Muscle of leg (tissue), 3 donors: ENCODE measurements at regions not wholly inside any gene's neighbourhood (a gene's known extent, or its start where the extent isn't known, plus 50 kb on each side); places are given as distances from the start of the nearest gene placed in this dataset.
A peak's percentile ranks its signal among the peaks of the same experiment; 100 is the strongest.
"Not testable (repeated sequence)": the region's sequence is repeated elsewhere in the genome, so short reads cannot be mapped to it uniquely, and the experiment has no call there.

Experiments used
- DNase-seq: peaks from one replicate; pipeline ENCODE4 v3.0.0; 2013
- H3K27ac ChIP-seq: one replicate; pipeline ENCODE4 v1.5.1; 2013; ENCODE audit warnings: mild to moderate bottlenecking, low read length, control low read depth
- H3K27me3 ChIP-seq: one replicate; pipeline ENCODE4 v1.6.1; 2013; ENCODE audit warnings: low read length; ENCODE audit not compliant: control insufficient read depth, insufficient read depth
- H3K36me3 ChIP-seq: one replicate; pipeline ENCODE4 v1.6.1; 2013; ENCODE audit warnings: low read length; ENCODE audit not compliant: control insufficient read depth, insufficient read depth
- H3K4me1 ChIP-seq: one replicate; pipeline ENCODE4 v1.6.1; 2013; ENCODE audit warnings: low read length; ENCODE audit not compliant: control insufficient read depth, insufficient read depth
- H3K4me3 ChIP-seq: one replicate; pipeline ENCODE4 v1.5.1; 2013; ENCODE audit warnings: low read length, control low read depth
- H3K9me3 ChIP-seq: replicated peaks from 2 replicates; pipeline ENCODE4 v1.6.1; 2013; ENCODE audit warnings: low read depth, low read length; ENCODE audit not compliant: control insufficient read depth
- WGBS: methylation state at CpG from one replicate; pipeline ENCODE4 v1.1.5; 2013; ENCODE audit warnings: missing lambda C conversion rate; ENCODE audit not compliant: insufficient coverage; 5-methylcytosine and 5-hydroxymethylcytosine counted together

DNA sequence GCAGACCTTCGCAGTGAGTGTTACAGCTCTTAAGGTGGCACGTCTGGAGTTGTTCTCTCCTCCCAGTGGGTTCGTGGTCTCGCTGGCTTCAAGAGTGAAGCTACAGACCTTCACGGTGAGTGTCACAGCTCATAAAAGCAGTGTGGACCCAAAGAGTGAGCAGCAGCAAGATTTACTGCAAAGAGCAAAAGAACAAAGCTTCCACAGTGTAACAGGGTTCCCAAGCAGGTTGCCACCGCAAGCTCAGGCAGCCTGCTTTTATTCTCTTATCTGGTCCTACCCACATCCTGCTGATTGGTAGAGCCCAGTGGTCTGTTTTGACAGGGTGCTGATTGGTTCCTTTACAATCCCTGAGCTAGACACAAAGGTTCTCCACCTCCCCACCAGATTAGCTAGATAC lies 886.1 kb downstream of the KCNT2 start:
- not testable (repeated sequence) for H3K27ac ChIP-seq, H3K4me1 ChIP-seq, H3K36me3 ChIP-seq, DNase-seq, H3K27me3 ChIP-seq, H3K9me3 ChIP-seq, H3K4me3 ChIP-seq
- WGBS = 77% methylated on average over 5 of the region's 6 CpGs

DNA sequence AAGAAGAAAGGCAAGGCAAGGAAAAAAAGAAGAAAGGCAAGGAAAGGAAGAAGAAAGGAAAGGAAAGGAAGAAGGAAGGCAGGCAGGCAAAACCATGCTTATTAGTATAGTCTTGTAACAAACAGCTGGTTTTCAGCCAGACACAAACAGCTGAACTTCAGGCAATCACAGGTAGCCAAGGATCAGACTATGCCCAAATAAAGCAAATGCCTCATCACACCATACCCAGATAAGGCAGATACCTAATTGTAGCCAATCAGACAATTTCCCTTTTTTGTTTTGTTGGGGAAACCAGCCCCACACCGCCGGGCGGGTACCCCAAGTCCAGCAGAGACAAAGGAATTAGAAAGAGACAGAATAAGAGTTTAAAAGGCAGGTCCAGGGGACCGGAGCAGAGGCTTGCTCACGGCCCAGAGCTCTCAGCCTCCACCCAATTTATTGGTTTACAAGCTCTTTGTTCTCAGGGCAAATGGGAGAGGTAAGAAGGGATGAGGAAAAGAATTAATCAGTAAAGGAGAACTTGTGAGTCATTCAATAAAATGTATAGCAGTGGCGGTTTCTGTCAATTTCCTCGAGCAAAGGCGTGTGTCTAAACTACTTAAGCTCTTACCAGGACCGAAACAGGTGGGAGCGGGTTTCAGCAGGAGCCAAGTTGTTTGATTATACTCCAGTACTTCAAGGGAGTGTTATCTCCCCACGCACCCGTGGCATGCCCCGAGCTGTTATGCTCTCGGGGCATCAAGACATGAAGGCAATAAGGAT lies 886.8 kb downstream of the KCNT2 start:
- H3K27me3 ChIP-seq = no peaks in the 10 kb centered on the region
- H3K4me1 ChIP-seq = no peaks in the 10 kb centered on the region
- no peaks in the 10 kb centered on the region for H3K9me3 ChIP-seq
- no peaks in the 10 kb centered on the region for H3K36me3 ChIP-seq
- no peak for DNase-seq
- H3K27ac ChIP-seq = no peak overlapping the region
- H3K4me3 ChIP-seq = no peak overlapping the region
- WGBS = 95% methylated on average over 10 of the region's 14 CpGs

DNA sequence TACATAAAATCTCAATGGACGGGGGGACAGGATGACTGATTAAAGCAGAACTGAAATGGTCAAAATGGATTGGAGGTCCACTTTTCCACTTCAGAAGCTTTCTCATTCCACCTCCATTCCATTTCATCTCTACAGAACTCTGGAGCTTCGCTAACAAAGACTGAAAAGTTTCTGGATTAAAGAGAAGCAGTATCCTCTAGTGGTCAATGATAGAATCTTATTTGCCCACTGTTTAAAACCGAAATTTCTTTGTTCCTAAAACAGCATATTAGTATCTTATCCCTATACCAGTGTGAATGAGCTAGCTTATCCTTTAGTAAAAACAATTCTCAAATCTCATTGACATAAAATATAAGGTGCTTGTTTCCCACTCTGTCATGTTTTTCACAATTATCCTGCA lies 890.6 kb downstream of the KCNT2 start:
- Histone ChIP-seq H3K36me3 (no peaks in the 10 kb centered on the region), H3K9me3 (no peaks in the 10 kb centered on the region), H3K27me3 (no peaks in the 10 kb centered on the region), H3K4me3 (no peak overlapping the region), H3K27ac (no peak overlapping the region), H3K4me1 (no peaks in the 10 kb centered on the region)
- DNase-seq = peak; percentile 17
- WGBS = no CpG with 5 or more reads among the region's 3 CpGs

DNA sequence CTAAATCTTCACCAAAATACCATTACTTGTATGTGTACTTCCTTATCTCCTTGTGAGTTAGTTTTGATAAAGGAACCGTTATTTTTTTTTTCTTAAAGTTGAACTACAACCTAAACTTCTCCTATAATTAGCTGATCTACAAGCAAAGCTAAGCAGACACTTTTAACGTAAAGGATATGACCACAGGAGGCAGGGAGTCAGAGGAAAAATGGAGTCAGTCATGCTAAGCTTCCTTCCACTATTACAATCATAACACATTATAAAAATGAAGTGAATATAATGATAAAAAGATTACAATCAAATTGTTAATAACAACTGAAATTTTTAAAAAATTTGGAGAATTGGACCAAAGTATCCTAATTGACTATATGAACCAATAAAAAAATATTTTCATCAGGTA lies 892.6 kb downstream of the KCNT2 start:
- no peak for DNase-seq
- no peaks in the 10 kb centered on the region for H3K27me3 ChIP-seq
- H3K9me3 ChIP-seq = no peaks in the 10 kb centered on the region
- H3K36me3 ChIP-seq = no peaks in the 10 kb centered on the region
- no peaks in the 10 kb centered on the region for H3K4me1 ChIP-seq
- H3K4me3 ChIP-seq = no peak overlapping the region
- no peak overlapping the region for H3K27ac ChIP-seq
- no CpG with 5 or more reads among the region's 2 CpGs for WGBS

DNA sequence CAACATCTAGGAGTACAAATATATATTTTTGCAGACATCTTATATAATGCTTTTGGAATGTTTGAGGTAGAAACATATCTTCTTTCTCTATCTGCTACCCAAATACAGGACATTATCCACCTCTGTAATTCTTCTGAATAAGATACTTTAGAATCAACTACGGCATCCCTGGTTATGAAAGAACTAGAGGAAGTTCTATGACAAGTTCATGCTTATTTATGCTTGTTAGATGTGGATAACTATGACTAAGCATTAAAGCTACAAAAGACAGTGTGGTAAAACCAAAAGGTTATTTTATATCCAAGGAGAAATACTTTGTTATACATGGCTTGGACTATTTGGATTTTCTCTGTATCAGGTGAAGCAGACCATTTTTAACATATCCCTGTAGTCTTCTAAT lies 894.0 kb downstream of the KCNT2 start:
- Histone ChIP-seq H3K4me3 (no peak overlapping the region), H3K4me1 (no peaks in the 10 kb centered on the region), H3K27me3 (no peaks in the 10 kb centered on the region), H3K36me3 (no peaks in the 10 kb centered on the region), H3K27ac (no peak overlapping the region), H3K9me3 (no peaks in the 10 kb centered on the region)
- DNase-seq = no peak
- WGBS = no CpG with 5 or more reads among the region's 1 CpG

DNA sequence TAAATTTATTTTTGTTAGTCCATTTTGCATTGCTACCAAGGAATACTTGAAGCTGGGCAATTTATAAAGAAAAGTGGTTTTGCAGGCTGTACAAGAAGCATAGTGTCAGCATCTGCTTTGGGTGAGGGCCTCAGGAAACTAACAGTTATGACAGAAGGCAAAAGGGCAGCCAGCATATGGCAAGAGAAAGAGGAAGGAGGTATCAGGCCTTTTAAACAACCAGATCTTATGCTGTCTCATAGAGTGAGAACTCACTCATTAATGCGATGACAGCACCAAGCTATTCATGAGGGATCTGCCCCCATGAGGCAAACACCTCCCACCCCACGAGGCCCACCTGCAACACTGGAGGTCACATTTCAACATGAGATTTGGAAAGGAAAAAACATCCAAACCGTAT lies 898.4 kb downstream of the KCNT2 start:
- Histone ChIP-seq H3K27ac (no peak overlapping the region), H3K9me3 (no peaks in the 10 kb centered on the region), H3K36me3 (no peaks in the 10 kb centered on the region), H3K4me3 (no peak overlapping the region), H3K27me3 (no peaks in the 10 kb centered on the region), H3K4me1 (no peaks in the 10 kb centered on the region)
- DNase-seq = peak; percentile 2
- no CpG with 5 or more reads among the region's 3 CpGs for WGBS

DNA sequence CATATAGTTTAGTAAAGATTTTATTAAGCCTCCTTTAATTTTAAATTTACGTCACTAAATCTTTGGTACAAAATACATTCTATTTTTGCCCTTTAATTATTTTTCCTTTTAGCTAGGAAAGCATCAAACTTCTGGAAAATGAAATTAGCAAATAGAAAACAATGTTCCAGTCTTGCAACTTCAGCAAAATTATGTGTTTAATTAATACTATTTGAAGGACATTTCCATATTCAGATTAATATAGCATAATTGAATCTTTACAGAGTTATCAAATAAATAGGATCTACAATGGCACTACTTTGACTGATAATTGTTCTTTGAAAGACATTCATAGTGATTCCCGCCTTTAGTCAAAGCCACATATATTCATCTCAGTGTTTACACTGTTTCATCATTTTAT lies 904.2 kb downstream of the KCNT2 start:
- no peaks in the 10 kb centered on the region for H3K9me3 ChIP-seq
- no peaks in the 10 kb centered on the region for H3K27me3 ChIP-seq
- no peak overlapping the region for H3K27ac ChIP-seq
- H3K4me3 ChIP-seq = no peak overlapping the region
- no peak for DNase-seq
- no peaks in the 10 kb centered on the region for H3K36me3 ChIP-seq
- no CpG with 5 or more reads among the region's 2 CpGs for WGBS
- H3K4me1 ChIP-seq = no peaks in the 10 kb centered on the region

DNA sequence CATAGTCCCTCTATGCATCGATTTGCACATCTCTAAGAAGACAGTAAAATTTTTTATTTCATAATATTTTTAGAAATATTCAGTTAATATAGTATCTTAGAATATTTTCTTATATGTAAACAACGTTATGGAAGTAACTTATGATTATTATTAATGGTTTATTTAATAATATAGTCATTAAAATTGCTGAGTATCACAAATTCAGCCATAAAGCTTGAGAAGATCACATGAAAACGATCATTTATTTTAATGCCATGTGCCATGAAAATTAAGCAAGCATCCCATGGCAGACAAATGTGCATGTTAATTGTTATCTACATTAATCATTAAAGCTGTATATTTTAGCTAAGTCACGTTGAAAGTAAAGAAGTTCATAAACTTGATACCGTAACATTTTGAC lies 907.1 kb downstream of the KCNT2 start:
- Histone ChIP-seq H3K9me3 (no peaks in the 10 kb centered on the region), H3K4me3 (no peak overlapping the region), H3K27me3 (no peaks in the 10 kb centered on the region), H3K27ac (no peak overlapping the region), H3K36me3 (no peaks in the 10 kb centered on the region), H3K4me1 (no peaks in the 10 kb centered on the region)
- WGBS = no CpG with 5 or more reads among the region's 5 CpGs
- no peak for DNase-seq

DNA sequence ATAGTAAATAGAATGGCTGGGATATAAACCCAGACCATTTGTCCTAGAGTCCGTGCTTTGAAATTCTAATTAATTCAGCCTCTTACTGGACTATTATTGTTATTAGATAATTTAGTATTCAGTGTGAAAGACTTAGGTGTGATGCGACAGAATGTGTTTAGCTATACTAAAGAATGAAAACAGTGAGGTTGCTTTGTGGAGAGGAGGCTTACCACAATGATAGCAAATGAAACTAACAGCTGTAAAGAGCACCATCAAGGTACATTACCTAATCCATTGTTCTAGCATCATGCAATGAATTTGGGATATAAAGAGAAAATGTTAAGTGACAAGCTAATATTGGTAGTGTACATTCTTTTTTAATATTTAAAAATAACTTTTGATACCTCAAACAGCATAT lies 911.1 kb downstream of the KCNT2 start:
- DNase-seq = no peak
- H3K4me3 ChIP-seq = no peak overlapping the region
- no peak overlapping the region for H3K27ac ChIP-seq
- no CpG with 5 or more reads among the region's 2 CpGs for WGBS
- no peaks in the 10 kb centered on the region for H3K36me3 ChIP-seq
- H3K9me3 ChIP-seq = no peaks in the 10 kb centered on the region
- H3K27me3 ChIP-seq = no peaks in the 10 kb centered on the region
- no peaks in the 10 kb centered on the region for H3K4me1 ChIP-seq

DNA sequence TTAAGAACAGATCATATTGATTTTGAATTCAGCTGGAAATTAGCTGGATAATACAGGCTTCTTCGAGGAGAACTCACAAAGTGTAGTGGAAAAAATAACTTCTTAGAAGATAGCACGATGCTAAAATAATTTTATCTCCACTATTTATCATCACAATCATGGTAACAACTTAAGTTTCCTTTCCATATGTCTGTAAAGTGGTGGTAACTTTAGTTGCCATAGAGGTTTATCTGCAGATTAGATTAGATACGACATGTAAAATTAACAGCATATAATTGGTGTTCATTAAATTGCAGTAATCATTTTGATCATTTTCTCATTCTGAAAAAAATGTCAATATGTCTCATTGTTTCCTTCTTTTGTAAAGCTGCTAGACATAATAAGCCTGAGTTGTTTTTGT lies 921.5 kb downstream of the KCNT2 start:
- no peak for DNase-seq
- no peak overlapping the region for H3K27ac ChIP-seq
- WGBS = no CpG with 5 or more reads among the region's 3 CpGs
- H3K9me3 ChIP-seq = no peaks in the 10 kb centered on the region
- H3K4me1 ChIP-seq = no peaks in the 10 kb centered on the region
- H3K36me3 ChIP-seq = no peaks in the 10 kb centered on the region
- H3K4me3 ChIP-seq = no peak overlapping the region
- no peaks in the 10 kb centered on the region for H3K27me3 ChIP-seq

DNA sequence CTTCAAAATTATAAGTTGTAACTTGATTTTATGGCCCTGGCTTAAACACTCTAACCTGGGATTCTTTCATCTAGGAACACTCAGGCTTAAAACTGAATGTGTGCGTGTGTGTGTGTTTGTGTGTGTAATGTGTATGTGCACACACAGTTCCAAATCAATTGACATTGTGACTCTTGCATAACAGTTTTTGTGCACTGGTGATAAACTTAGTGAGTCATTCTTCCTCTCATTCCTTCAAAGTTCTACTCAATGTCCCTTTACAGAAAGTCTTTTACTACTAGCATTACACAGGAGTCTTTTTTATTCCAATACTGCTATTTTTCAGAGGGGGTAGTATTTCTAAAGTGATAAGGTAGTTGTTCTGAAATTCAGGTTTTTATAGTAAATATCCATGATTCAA lies 943.6 kb downstream of the KCNT2 start:
- H3K36me3 ChIP-seq = no peaks in the 10 kb centered on the region
- H3K4me1 ChIP-seq = no peaks in the 10 kb centered on the region
- H3K27ac ChIP-seq = no peak overlapping the region
- no peaks in the 10 kb centered on the region for H3K9me3 ChIP-seq
- H3K27me3 ChIP-seq = no peaks in the 10 kb centered on the region
- no peak for DNase-seq
- H3K4me3 ChIP-seq = no peak overlapping the region
- WGBS = no CpG with 5 or more reads among the region's 1 CpG
